ENCODE measurements at regions not wholly inside any gene's neighbourhood (a gene's known extent, or its start where the extent isn't known, plus 50 kb on each side); places are given as distances from the start of the nearest gene placed in this dataset.

DNA sequence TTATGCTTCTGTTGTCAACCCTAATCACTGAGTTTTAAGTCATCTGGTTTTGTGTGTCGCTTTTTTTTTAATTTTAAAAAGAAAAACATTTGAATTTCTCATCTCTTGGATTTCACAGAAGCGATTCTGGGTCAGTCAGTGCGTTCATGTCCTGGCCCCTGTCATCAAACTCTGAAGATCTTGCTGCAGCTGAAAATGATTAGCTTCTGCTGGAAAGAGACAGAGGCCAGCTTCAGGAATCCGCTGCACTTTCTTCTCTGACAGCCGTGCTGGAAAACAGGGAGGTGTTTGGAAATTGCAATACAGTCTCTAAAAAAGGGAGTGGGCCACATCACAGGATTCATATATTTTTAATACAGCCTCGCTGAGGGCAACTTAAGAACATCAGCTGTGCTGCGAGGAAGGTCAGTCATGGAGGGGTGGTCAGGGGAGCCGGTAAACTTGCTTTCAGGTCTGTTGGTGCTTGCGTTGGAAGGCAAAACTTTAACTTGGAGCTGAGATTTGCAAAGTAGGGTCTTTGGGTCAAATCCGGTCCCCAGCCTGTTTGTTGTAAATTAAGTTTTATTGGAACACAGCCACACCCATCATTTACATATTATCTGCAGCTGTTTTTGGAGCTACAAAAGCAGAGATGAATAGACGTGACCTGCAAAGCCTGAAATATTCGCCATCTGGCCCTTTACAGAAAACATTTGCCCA is 190.8 kb downstream of the AACS start:
- H3K27ac ChIP-seq: no peak overlapping the region
- TF ChIP-seq ZFX (IDR thresholded peaks at IDR 0.05): no peak
- TF ChIP-seq, protein P1, sequence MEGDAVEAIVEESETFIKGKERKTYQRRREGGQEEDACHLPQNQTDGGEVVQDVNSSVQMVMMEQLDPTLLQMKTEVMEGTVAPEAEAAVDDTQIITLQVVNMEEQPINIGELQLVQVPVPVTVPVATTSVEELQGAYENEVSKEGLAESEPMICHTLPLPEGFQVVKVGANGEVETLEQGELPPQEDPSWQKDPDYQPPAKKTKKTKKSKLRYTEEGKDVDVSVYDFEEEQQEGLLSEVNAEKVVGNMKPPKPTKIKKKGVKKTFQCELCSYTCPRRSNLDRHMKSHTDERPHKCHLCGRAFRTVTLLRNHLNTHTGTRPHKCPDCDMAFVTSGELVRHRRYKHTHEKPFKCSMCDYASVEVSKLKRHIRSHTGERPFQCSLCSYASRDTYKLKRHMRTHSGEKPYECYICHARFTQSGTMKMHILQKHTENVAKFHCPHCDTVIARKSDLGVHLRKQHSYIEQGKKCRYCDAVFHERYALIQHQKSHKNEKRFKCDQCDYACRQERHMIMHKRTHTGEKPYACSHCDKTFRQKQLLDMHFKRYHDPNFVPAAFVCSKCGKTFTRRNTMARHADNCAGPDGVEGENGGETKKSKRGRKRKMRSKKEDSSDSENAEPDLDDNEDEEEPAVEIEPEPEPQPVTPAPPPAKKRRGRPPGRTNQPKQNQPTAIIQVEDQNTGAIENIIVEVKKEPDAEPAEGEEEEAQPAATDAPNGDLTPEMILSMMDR (conservative IDR thresholded peaks at IDR 0.05): no peak

- TF ChIP-seq ZFX (IDR thresholded peaks at IDR 0.05): no peak
- TF ChIP-seq, protein P1 (conservative IDR thresholded peaks at IDR 0.05): no peak
Measured at GRCh38 chr12:125256634-125256936, 191.3 kb downstream of the AACS start.

DNA sequence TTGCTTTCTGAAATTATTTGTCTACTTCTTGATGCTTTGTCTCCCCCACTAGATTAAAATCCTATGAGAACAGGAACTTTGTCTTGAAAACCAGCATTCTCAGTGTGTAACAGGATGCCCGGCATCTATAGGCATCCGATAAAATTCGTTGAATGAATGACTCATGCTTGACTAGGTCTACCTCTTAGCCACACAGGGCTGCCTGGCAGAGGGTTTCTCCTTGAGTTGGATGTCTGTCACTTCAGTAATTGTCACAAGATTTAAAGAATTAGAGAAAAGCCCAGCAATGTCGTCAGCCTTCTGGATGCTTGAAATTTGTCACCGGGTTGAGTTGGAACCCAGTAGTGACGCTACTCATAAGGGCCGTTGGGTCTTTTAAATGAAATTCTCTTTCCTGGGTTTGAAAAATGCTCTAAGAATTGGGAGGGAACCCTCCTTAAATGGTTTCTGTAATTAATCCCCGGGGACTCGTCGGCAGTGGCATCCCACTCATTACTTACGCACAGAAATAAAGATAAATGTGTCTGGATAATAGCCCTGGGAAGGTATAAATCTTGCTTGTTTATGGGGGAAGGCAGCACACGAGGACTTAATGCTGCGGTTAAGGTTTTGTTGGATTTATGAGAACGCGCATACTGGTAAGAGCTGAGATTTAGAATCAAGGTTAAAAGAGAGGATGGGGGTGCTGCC is 194.1 kb downstream of the AACS start:
- no peak overlapping the region for H3K27ac ChIP-seq
- no peak for TF ChIP-seq ZFX (IDR thresholded peaks at IDR 0.05)
- TF ChIP-seq, protein P1 (conservative IDR thresholded peaks at IDR 0.05): no peak

More at GRCh38 chr12:125256634-125256936, 191.3 kb downstream of the AACS start:
- no peak overlapping the region for H3K27ac ChIP-seq

GRCh38 chr12:125262851-125263250 is 197.6 kb downstream of the AACS start:
- no peak overlapping the region for H3K27ac ChIP-seq
- TF ChIP-seq, protein P1 (conservative IDR thresholded peaks at IDR 0.05): no peak
- no peak for TF ChIP-seq ZFX (IDR thresholded peaks at IDR 0.05)

GRCh38 chr12:125263385-125263784 is 198.2 kb downstream of the AACS start:
- TF ChIP-seq, protein P1 (conservative IDR thresholded peaks at IDR 0.05): no peak
- TF ChIP-seq ZFX (IDR thresholded peaks at IDR 0.05): no peak

GRCh38 chr12:125267114-125267513 is 201.9 kb downstream of the AACS start:
- TF ChIP-seq ZFX (IDR thresholded peaks at IDR 0.05): no peak
- TF ChIP-seq, protein P1 (conservative IDR thresholded peaks at IDR 0.05): no peak
- H3K27ac ChIP-seq: no peak overlapping the region

More at GRCh38 chr12:125263385-125263784, 198.2 kb downstream of the AACS start:
- H3K27ac ChIP-seq: no peak overlapping the region

- TF ChIP-seq, protein P1 (conservative IDR thresholded peaks at IDR 0.05): no peak
- no peak for TF ChIP-seq ZFX (IDR thresholded peaks at IDR 0.05)
- no peak overlapping the region for H3K27ac ChIP-seq
Measured at GRCh38 chr12:125269276-125269675, 204.0 kb downstream of the AACS start.
